IgD-negative memory B cell (primary cell): ENCODE measurements at regions not wholly inside any gene's neighbourhood (a gene's known extent, or its start where the extent isn't known, plus 50 kb on each side); places are given as distances from the start of the nearest gene placed in this dataset.

Experiments
- H3K27ac Mint-ChIP-seq, 3 donors: one replicate each; pipeline ENCODE4 v1.8.0; 2020 to 2022; ENCODE audit warnings: mild to moderate bottlenecking in 3 of 3, mixed read lengths in 3 of 3, moderate library complexity in 1 of 3
- H3K27me3 Mint-ChIP-seq: one replicate; pipeline ENCODE4 v1.8.0; 2021; ENCODE audit warnings: mixed read lengths
- H3K36me3 Mint-ChIP-seq: one replicate; pipeline ENCODE4 v1.8.0; 2020; ENCODE audit warnings: mild to moderate bottlenecking, mixed read lengths
- H3K4me1 Mint-ChIP-seq, 3 donors: one replicate each; pipeline ENCODE4 v1.8.0; 2020 to 2022; ENCODE audit warnings: mixed read lengths in 3 of 3, mild to moderate bottlenecking in 1 of 3
- H3K4me3 Mint-ChIP-seq, 4 donors: one replicate each; pipeline ENCODE4 v1.8.0; 2020 to 2022; ENCODE audit warnings: mild to moderate bottlenecking in 4 of 4, mixed read lengths in 4 of 4, moderate library complexity in 3 of 4
- H3K9me3 Mint-ChIP-seq, 3 donors: one replicate each; pipeline ENCODE4 v1.8.0; 2020 to 2021; ENCODE audit warnings: mixed read lengths in 3 of 3, mild to moderate bottlenecking in 1 of 3

GRCh38 chr7:424301-424935, 95.2 kb downstream of the PDGFA start:
- Mint-ChIP-seq H3K9me3 (peaks cover 0 to 5% (median 0%) of the 10 kb centered on the region in 3 donors), H3K27me3 (peaks cover 2% of the 10 kb centered on the region), H3K36me3 (no peaks in the 10 kb centered on the region), H3K4me1 (no peaks in the 10 kb centered on the region), H3K4me3 (peak overlapping the region in 1 of 4 donors; percentile 17), H3K27ac (no peak overlapping the region)

- Mint-ChIP-seq H3K4me1 (no peaks in the 10 kb centered on the region), H3K4me3 (peak overlapping the region in 1 of 4 donors; percentile 17), H3K27ac (no peak overlapping the region), H3K9me3 (peaks cover 0 to 5% (median 0%) of the 10 kb centered on the region in 3 donors), H3K36me3 (no peaks in the 10 kb centered on the region), H3K27me3 (peaks cover 2% of the 10 kb centered on the region)
Observed at GRCh38 chr7:424961-425793, 94.5 kb downstream of the PDGFA start.

GRCh38 chr7:425794-426188, 93.9 kb downstream of the PDGFA start:
- H3K4me3 Mint-ChIP-seq: no peak overlapping the region
- peaks cover 0 to 5% (median 0%) of the 10 kb centered on the region in 3 donors for H3K9me3 Mint-ChIP-seq
- H3K4me1 Mint-ChIP-seq: no peaks in the 10 kb centered on the region
- H3K27ac Mint-ChIP-seq: no peak overlapping the region
- H3K36me3 Mint-ChIP-seq: no peaks in the 10 kb centered on the region
- H3K27me3 Mint-ChIP-seq: peaks cover 2% of the 10 kb centered on the region

GRCh38 chr7:426510-426909, 93.1 kb downstream of the PDGFA start:
- Mint-ChIP-seq H3K9me3 (peaks cover 0 to 5% (median 0%) of the 10 kb centered on the region in 3 donors), H3K4me1 (no peaks in the 10 kb centered on the region), H3K27ac (peak overlapping the region in 1 of 3 donors; percentile 25), H3K27me3 (peaks cover under 1% of the 10 kb centered on the region), H3K4me3 (no peak overlapping the region), H3K36me3 (no peaks in the 10 kb centered on the region)

GRCh38 chr7:427506-428103, 92.0 kb downstream of the PDGFA start:
- H3K9me3 Mint-ChIP-seq: peaks cover 0 to 5% (median 0%) of the 10 kb centered on the region in 3 donors
- H3K4me1 Mint-ChIP-seq: no peaks in the 10 kb centered on the region
- no peaks in the 10 kb centered on the region for H3K36me3 Mint-ChIP-seq
- H3K4me3 Mint-ChIP-seq: peak overlapping the region in 1 of 4 donors; percentile 63
- no peaks in the 10 kb centered on the region for H3K27me3 Mint-ChIP-seq
- no peak overlapping the region for H3K27ac Mint-ChIP-seq

- no peak overlapping the region for H3K27ac Mint-ChIP-seq
- no peaks in the 10 kb centered on the region for H3K4me1 Mint-ChIP-seq
- no peaks in the 10 kb centered on the region for H3K36me3 Mint-ChIP-seq
- peaks cover 1% of the 10 kb centered on the region for H3K27me3 Mint-ChIP-seq
- peaks cover 0 to 5% (median 0%) of the 10 kb centered on the region in 3 donors for H3K9me3 Mint-ChIP-seq
- H3K4me3 Mint-ChIP-seq: peak overlapping the region in 1 of 4 donors; percentile 44
Observed at GRCh38 chr7:428387-428786, 91.3 kb downstream of the PDGFA start.

- Mint-ChIP-seq H3K9me3 (peaks cover 0 to 5% (median 0%) of the 10 kb centered on the region in 3 donors), H3K27me3 (peaks cover 3% of the 10 kb centered on the region), H3K36me3 (no peaks in the 10 kb centered on the region), H3K4me3 (no peak overlapping the region), H3K4me1 (no peaks in the 10 kb centered on the region), H3K27ac (no peak overlapping the region)
Observed at GRCh38 chr7:428927-429827, 90.5 kb downstream of the PDGFA start.

GRCh38 chr7:429828-430180, 89.8 kb downstream of the PDGFA start:
- Mint-ChIP-seq H3K36me3 (no peaks in the 10 kb centered on the region), H3K4me3 (no peak overlapping the region)

GRCh38 chr7:431041-431440, 88.6 kb downstream of the PDGFA start:
- Mint-ChIP-seq H3K27me3 (peaks cover 7% of the 10 kb centered on the region), H3K4me1 (no peaks in the 10 kb centered on the region), H3K9me3 (peaks cover 0 to 5% (median 0%) of the 10 kb centered on the region in 3 donors)

More at GRCh38 chr7:429828-430180, 89.8 kb downstream of the PDGFA start:
- Mint-ChIP-seq H3K27ac (no peak overlapping the region), H3K27me3 (peaks cover 3% of the 10 kb centered on the region), H3K4me1 (no peaks in the 10 kb centered on the region), H3K9me3 (peaks cover 0 to 5% (median 0%) of the 10 kb centered on the region in 3 donors)

GRCh38 chr7:431658-432111, 88.0 kb downstream of the PDGFA start:
- H3K4me1 Mint-ChIP-seq: no peaks in the 10 kb centered on the region
- no peak overlapping the region for H3K27ac Mint-ChIP-seq
- H3K36me3 Mint-ChIP-seq: no peaks in the 10 kb centered on the region
- H3K9me3 Mint-ChIP-seq: peaks cover 0 to 5% (median 0%) of the 10 kb centered on the region in 3 donors
- no peak overlapping the region for H3K4me3 Mint-ChIP-seq
- peaks cover 7% of the 10 kb centered on the region for H3K27me3 Mint-ChIP-seq

More at GRCh38 chr7:431041-431440, 88.6 kb downstream of the PDGFA start:
- H3K4me3 Mint-ChIP-seq: peak overlapping the region in 1 of 4 donors; percentile 17
- no peak overlapping the region for H3K27ac Mint-ChIP-seq
- H3K36me3 Mint-ChIP-seq: no peaks in the 10 kb centered on the region

GRCh38 chr7:432256-432655, 87.4 kb downstream of the PDGFA start:
- peaks cover 7% of the 10 kb centered on the region for H3K27me3 Mint-ChIP-seq
- no peaks in the 10 kb centered on the region for H3K4me1 Mint-ChIP-seq
- no peak overlapping the region for H3K4me3 Mint-ChIP-seq
- H3K27ac Mint-ChIP-seq: no peak overlapping the region
- peaks cover 0 to 4% (median 0%) of the 10 kb centered on the region in 3 donors for H3K9me3 Mint-ChIP-seq
- no peaks in the 10 kb centered on the region for H3K36me3 Mint-ChIP-seq

- Mint-ChIP-seq H3K36me3 (no peaks in the 10 kb centered on the region), H3K4me1 (no peaks in the 10 kb centered on the region), H3K27ac (no peak overlapping the region), H3K27me3 (peaks cover 7% of the 10 kb centered on the region), H3K9me3 (no peaks in the 10 kb centered on the region), H3K4me3 (no peak overlapping the region)
Observed at GRCh38 chr7:432933-433332, 86.7 kb downstream of the PDGFA start.

GRCh38 chr7:433558-433957, 86.1 kb downstream of the PDGFA start:
- H3K36me3 Mint-ChIP-seq: no peaks in the 10 kb centered on the region
- H3K4me1 Mint-ChIP-seq: no peaks in the 10 kb centered on the region
- H3K4me3 Mint-ChIP-seq: no peak overlapping the region
- no peak overlapping the region for H3K27ac Mint-ChIP-seq
- no peaks in the 10 kb centered on the region for H3K9me3 Mint-ChIP-seq
- H3K27me3 Mint-ChIP-seq: peaks cover 7% of the 10 kb centered on the region

- Mint-ChIP-seq H3K27me3 (peaks cover 7% of the 10 kb centered on the region), H3K4me1 (no peaks in the 10 kb centered on the region), H3K9me3 (no peaks in the 10 kb centered on the region), H3K27ac (no peak overlapping the region), H3K36me3 (no peaks in the 10 kb centered on the region), H3K4me3 (no peak overlapping the region)
Observed at GRCh38 chr7:434891-435629, 84.6 kb downstream of the PDGFA start.
